K562 (cell line): ENCODE measurements at regions not wholly inside any gene's neighbourhood (a gene's known extent, or its start where the extent isn't known, plus 50 kb on each side); places are given as distances from the start of the nearest gene placed in this dataset.
A peak's percentile ranks its signal among the peaks of the same experiment; 100 is the strongest.

Experiments
- ATAC-seq: fragments of 200-7000 bp; cut with Tn5 transposase; 3 replicates; pipeline ENCODE4 v1.9.1; 2020; ENCODE audit warnings: moderate library complexity
- BruUV-seq: library from RNA; stranded (reverse); fragments of 400-500 nt; replicated peaks from 2 replicates; lab custom pipeline; 2021; lab: Mats Ljungman, UMichigan
- CTCF ChIA-PET: fragments of 300-600 bp; formaldehyde crosslinking; extraction: SDS; loops from one replicate; lab custom pipeline; 2021; ENCODE audit warnings: low intra/inter-chr PET ratio; lab: Yijun Ruan, JAX
- POLR2A ChIA-PET: fragments of 300-600, 350-650 bp; sonication (Branson Sonifier 250); formaldehyde crosslinking; extraction: SDS; loops from one replicate; lab custom pipeline; 2021; ENCODE audit warnings: antibody characterized with exemption, inconsistent platforms; lab: Yijun Ruan, JAX
- DNase-seq, 4 experiments: peaks; one replicate each; pipeline versions ENCODE4 v3.0.0 to v3.0.0-alpha.2; 2011 to 2018; ENCODE audit warnings: low spot score in 3 of 4, mixed read lengths in 3 of 4; ENCODE audit errors: extremely low read depth in 1 of 4
- FAIRE-seq: peaks from 2 replicates; lab custom pipeline; 2011; peaks lifted over from hg19 to GRCh38; lab: Jason Lieb, UNC
- H2AFZ ChIP-seq: 2 replicates; pipeline ENCODE4 v1.6.0; 2011; ENCODE audit warnings: low read depth, low read length, control low read depth, inconsistent platforms
- H3K27ac ChIP-seq: fragments of 200-600 bp; 3 replicates; pipeline ENCODE4 v1.8.0; 2011; ENCODE audit warnings: low read depth, mild to moderate bottlenecking, control low read depth, inconsistent platforms, low read length, moderate library complexity, mixed read lengths; ENCODE audit errors: extremely low read depth
- H3K27me3 ChIP-seq, 2 experiments: fragments of 300-600 bp in 1 of 2; 2 replicates in 1 of 2; 3 replicates in 1 of 2; pipeline versions ENCODE4 v1.6.0 to v1.8.0; 2011; ENCODE audit warnings: inconsistent platforms in 2 of 2, low read length in 2 of 2, mild to moderate bottlenecking in 1 of 2, mixed read lengths in 1 of 2, moderate library complexity in 1 of 2; ENCODE audit not compliant: control insufficient read depth in 2 of 2, insufficient read depth in 2 of 2
- H3K36me3 ChIP-seq: fragments of 300-600 bp; 3 replicates; pipeline ENCODE4 v1.8.0; 2011; ENCODE audit warnings: mild to moderate bottlenecking, low read length, inconsistent platforms; ENCODE audit not compliant: control insufficient read depth, insufficient read depth
- H3K4me1 ChIP-seq, 2 experiments: fragments of 200-600 bp in 1 of 2; replicated peaks in 1 of 2; 2 replicates in 1 of 2; 3 replicates in 1 of 2; pipeline versions ENCODE4 v1.5.1 to v1.8.0; 2011; ENCODE audit warnings: inconsistent platforms in 2 of 2, low read length in 2 of 2, mild to moderate bottlenecking in 1 of 2, mixed read lengths in 1 of 2, moderate library complexity in 1 of 2; ENCODE audit not compliant: control insufficient read depth in 2 of 2, insufficient read depth in 2 of 2
- H3K4me2 ChIP-seq: 2 replicates; pipeline ENCODE4 v1.6.1; 2011; ENCODE audit warnings: low read length, control low read depth, inconsistent platforms, mixed read lengths; ENCODE audit not compliant: insufficient read depth
- H3K4me3 ChIP-seq: fragments of 200-600 bp; sonication (generic), shearing (Covaris generic); 2 replicates; pipeline ENCODE4 v1.5.1; 2016; ENCODE audit warnings: control low read depth, inconsistent platforms
- H3K79me2 ChIP-seq: fragments of 200-600 bp; 3 replicates; pipeline ENCODE4 v1.8.0; 2011; ENCODE audit warnings: low read length, inconsistent platforms; ENCODE audit not compliant: control insufficient read depth, insufficient read depth
- H3K9ac ChIP-seq, 2 experiments: 2 replicates each; pipeline versions ENCODE4 v1.6.0 to v1.6.1; 2011; ENCODE audit warnings: low read depth in 2 of 2, low read length in 2 of 2, control low read depth in 1 of 2, inconsistent platforms in 1 of 2, mild to moderate bottlenecking in 1 of 2, mixed read lengths in 1 of 2; ENCODE audit not compliant: insufficient read depth in 1 of 2
- H3K9me1 ChIP-seq: one replicate; pipeline ENCODE4 v1.6.0; 2011; ENCODE audit warnings: inconsistent platforms, mild to moderate bottlenecking, low read length, moderate library complexity; ENCODE audit not compliant: control insufficient read depth, insufficient read depth
- H3K9me3 ChIP-seq: replicated peaks from 2 replicates; pipeline ENCODE4 v1.5.1; 2011; ENCODE audit warnings: low read depth, low read length, inconsistent platforms; ENCODE audit not compliant: control insufficient read depth, insufficient read depth
- H4K20me1 ChIP-seq: replicated peaks from 2 replicates; pipeline ENCODE4 v1.6.1; 2011; ENCODE audit warnings: low read length, inconsistent platforms, mixed read lengths; ENCODE audit not compliant: control insufficient read depth, insufficient read depth
- CCNT2 ChIP-seq: IDR thresholded peaks from 2 replicates; pipeline ENCODE4 v1.6.1; 2011; ENCODE audit warnings: borderline replicate concordance, low read depth, mild to moderate bottlenecking, moderate library complexity, mixed read lengths, low read length; ENCODE audit not compliant: insufficient read length; ENCODE audit errors: extremely low read depth
- CTCF ChIP-seq, 3 experiments: IDR thresholded peaks in 2 of 3; conservative IDR thresholded peaks in 1 of 3; 2 replicates each; pipeline ENCODE4 v1.5.1; 2011 to 2012; ENCODE audit warnings: low read length in 3 of 3, mild to moderate bottlenecking in 3 of 3, control low read depth in 2 of 3, improper control_type of control experiment in 1 of 3, inconsistent platforms in 1 of 3, low read depth in 1 of 3, mixed read lengths in 1 of 3, moderate library complexity in 1 of 3; ENCODE audit not compliant: insufficient read depth in 2 of 3
- FOXK2 ChIP-seq, 2 experiments: fragments of 450-650 bp; IDR thresholded peaks in 1 of 2; conservative IDR thresholded peaks in 1 of 2; 2 replicates each; pipeline ENCODE4 v1.6.1; 2016; ENCODE audit warnings: low read depth in 2 of 2, mild to moderate bottlenecking in 1 of 2
- GTF2B ChIP-seq: IDR thresholded peaks from 2 replicates; pipeline ENCODE4 v1.6.1; 2011; ENCODE audit not compliant: insufficient read length; ENCODE audit errors: extremely low read depth
- ZNF445 ChIP-seq: fragments of 250-450 bp; sonication (Bioruptor Pico); IDR thresholded peaks from 2 replicates; pipeline ENCODE4 v1.4.0; 2020; ENCODE audit warnings: low read depth, mild to moderate bottlenecking, moderate library complexity
- WGBS: fragments of 100-300 bp; shearing (Covaris generic); methylation state at CpG from one replicate; pipeline ENCODE4 v1.1.6; 2016; ENCODE audit warnings: low coverage, mixed read lengths; ENCODE audit not compliant: insufficient coverage; ENCODE audit errors: missing lambda C conversion rate; 5-methylcytosine and 5-hydroxymethylcytosine counted together
- in situ Hi-C: fragments of 300-500 bp; cut with MboI; formaldehyde crosslinking; loops from 4 replicates; pipeline ENCODE4 v1.15.0; 2018; ENCODE audit warnings: inconsistent platforms, mixed read lengths
- intact Hi-C: fragments of 100-400 bp; cut with micrococcal nuclease; formaldehyde crosslinking; loops from 2 replicates; pipeline ENCODE4 v1.14.2; 2022

GRCh38 chr2:163878718-163879117 lies 142.9 kb upstream of the FIGN start:
- TF ChIP-seq CCNT2 (no peak), CTCF (IDR thresholded peaks at IDR 0.05 in 2 of 3, conservative IDR thresholded peaks at IDR 0.05 in 1 of 3; ENCODE audit: insufficient read depth in 2 of 3, low read depth in 1 of 3, low read length in 3 of 3) (peak in 2 of 3 experiments; percentile 17 to 31; a peak in 1 of 6 replicates)
- no peaks in the 10 kb centered on the region for H3K79me2 ChIP-seq
- H4K20me1 ChIP-seq = no peaks in the 10 kb centered on the region
- CTCF ChIA-PET = interaction anchor here (0.6 kb wide), 1 partner anchor 126 kb away, joined by 3 read pairs; no protein-coding TSS in a partner anchor
- no peaks in the 10 kb centered on the region for H3K36me3 ChIP-seq
- intact Hi-C loops (no loop called here), in situ Hi-C loops (no loop called here)
- H3K4me2 ChIP-seq = no peak overlapping the region
- no peaks in the 10 kb centered on the region for H3K4me1 ChIP-seq
- no peak overlapping the region for H3K9ac ChIP-seq
- no peaks in the 10 kb centered on the region for H3K27me3 ChIP-seq
- H3K9me1 ChIP-seq = no peaks in the 10 kb centered on the region
- POLR2A ChIA-PET = no interaction called here
- H3K9me3 ChIP-seq = 0 out of 2 replicates have a peak, but pooled peaks cover 2% of the 10 kb centered on the region
- WGBS = 4% methylated on average over 4 of the region's 4 CpGs
- DNase-seq (peak; percentile 4 to 25 (median 13)), FAIRE-seq (no peak), ATAC-seq (no peak)
- H3K4me3 ChIP-seq = no peak overlapping the region
- H3K27ac ChIP-seq = no peak overlapping the region
- BruUV-seq = no TSS peak
- no peak overlapping the region for H2AFZ ChIP-seq

- no peak overlapping the region for H2AFZ ChIP-seq
- FAIRE-seq = no peak
Measured at GRCh38 chr2:163877316-163877715, 141.5 kb upstream of the FIGN start.

More at GRCh38 chr2:163877316-163877715, 141.5 kb upstream of the FIGN start:
- intact Hi-C loops = no loop called here
- Histone ChIP-seq H3K9me3 (0 out of 2 replicates have a peak, but pooled peaks cover 2% of the 10 kb centered on the region), H3K9ac (no peak overlapping the region), H4K20me1 (no peaks in the 10 kb centered on the region), H3K4me1 (no peaks in the 10 kb centered on the region), H3K79me2 (no peaks in the 10 kb centered on the region), H3K27me3 (no peaks in the 10 kb centered on the region), H3K4me3 (no peak overlapping the region), H3K36me3 (no peaks in the 10 kb centered on the region), H3K9me1 (no peaks in the 10 kb centered on the region), H3K4me2 (no peak overlapping the region), H3K27ac (no peak overlapping the region)
- DNase-seq (no peak), ATAC-seq (no peak)
- CTCF ChIA-PET = no interaction called here
- in situ Hi-C loops = no loop called here
- WGBS = 0% methylated on average over 3 of the region's 3 CpGs
- no TSS peak for BruUV-seq
- POLR2A ChIA-PET = no interaction called here
- no peak for TF ChIP-seq FOXK2 (conservative IDR thresholded peaks at IDR 0.05 in 1 of 2, IDR thresholded peaks at IDR 0.05 in 1 of 2; ENCODE audit: low read depth in 2 of 2)
- no peak for TF ChIP-seq ZNF445 (CRISPR knock-in tag)
- no peak for TF ChIP-seq GTF2B
